ENCODE measurements at regions not wholly inside any gene's neighbourhood (a gene's known extent, or its start where the extent isn't known, plus 50 kb on each side); places are given as distances from the start of the nearest gene placed in this dataset.

- POLR2A ChIA-PET, result no interaction called here
- no peak overlapping the region for H3K4me3 Mint-ChIP-seq
- Histone ChIP-seq H3K27ac (ENCODE audit: low read depth in 1 of 2, low read length in 2 of 2) (no peak overlapping the region), H3K4me1 (ENCODE audit: insufficient read depth, low read length) (no peaks in the 10 kb centered on the region), H3K27me3 (ENCODE audit: control insufficient read depth in 1 of 2, insufficient read depth in 2 of 2, low read length in 2 of 2) (no peaks in the 10 kb centered on the region), H3K36me3 (ENCODE audit: insufficient read depth, low read length) (no peaks in the 10 kb centered on the region), H3K9me3 (ENCODE audit: control insufficient read depth in 1 of 2, insufficient read depth in 1 of 2, low read length in 2 of 2) (peaks cover 0 to 8% of the 10 kb centered on the region in 2 experiments), H3K4me3 (ENCODE audit: low read length) (no peak overlapping the region)
- ATAC-seq (ENCODE audit: poor library complexity) (no peak), DNase-seq (no peak)
- peaks cover 3% of the 10 kb centered on the region for H3K9me3 Mint-ChIP-seq
- no peaks in the 10 kb centered on the region for H3K36me3 Mint-ChIP-seq (ENCODE audit: low read depth)
- no peaks in the 10 kb centered on the region for H3K27me3 Mint-ChIP-seq
- no peaks in the 10 kb centered on the region for H3K4me1 Mint-ChIP-seq (ENCODE audit: low read depth)
- intact Hi-C loops (cut with DNase I, micrococcal nuclease), result no loop called here
- TF ChIP-seq CTCF (IDR thresholded peaks at IDR 0.05), result no peak
- CTCF ChIA-PET, result no interaction called here
- no peak overlapping the region for H3K27ac Mint-ChIP-seq
These were observed 473.0 kb upstream of the STXBP6 start for GRCh38 chr14:25522926-25523325.

GRCh38 chr14:25522116-25522515, 472.2 kb upstream of the STXBP6 start:
- H3K27ac Mint-ChIP-seq, result no peak overlapping the region
- CTCF ChIA-PET, result no interaction called here
- Histone ChIP-seq H3K4me3 (ENCODE audit: low read length) (no peak overlapping the region), H3K27me3 (ENCODE audit: control insufficient read depth in 1 of 2, insufficient read depth in 2 of 2, low read length in 2 of 2) (no peaks in the 10 kb centered on the region), H3K27ac (ENCODE audit: low read depth in 1 of 2, low read length in 2 of 2) (no peak overlapping the region), H3K4me1 (ENCODE audit: insufficient read depth, low read length) (no peaks in the 10 kb centered on the region), H3K9me3 (ENCODE audit: control insufficient read depth in 1 of 2, insufficient read depth in 1 of 2, low read length in 2 of 2) (peaks cover 0 to 4% of the 10 kb centered on the region in 2 experiments), H3K36me3 (ENCODE audit: insufficient read depth, low read length) (no peaks in the 10 kb centered on the region)
- H3K4me3 Mint-ChIP-seq, result no peak overlapping the region
- no peaks in the 10 kb centered on the region for H3K36me3 Mint-ChIP-seq (ENCODE audit: low read depth)
- ATAC-seq (ENCODE audit: poor library complexity), result no peak
- no peak for TF ChIP-seq CTCF (IDR thresholded peaks at IDR 0.05)
- H3K27me3 Mint-ChIP-seq, result no peaks in the 10 kb centered on the region
- peaks cover 3% of the 10 kb centered on the region for H3K9me3 Mint-ChIP-seq
- POLR2A ChIA-PET, result no interaction called here
- no peak for DNase-seq
- intact Hi-C loops (cut with DNase I, micrococcal nuclease), result no loop called here
- H3K4me1 Mint-ChIP-seq (ENCODE audit: low read depth), result no peaks in the 10 kb centered on the region

GRCh38 chr14:25521616-25522015, 471.7 kb upstream of the STXBP6 start:
- CTCF ChIA-PET, result no interaction called here

More at GRCh38 chr14:25521616-25522015, 471.7 kb upstream of the STXBP6 start:
- intact Hi-C loops (cut with DNase I, micrococcal nuclease), result no loop called here
- Mint-ChIP-seq H3K4me1 (ENCODE audit: low read depth) (no peaks in the 10 kb centered on the region), H3K36me3 (ENCODE audit: low read depth) (no peaks in the 10 kb centered on the region), H3K27me3 (no peaks in the 10 kb centered on the region), H3K4me3 (no peak overlapping the region), H3K9me3 (peaks cover 3% of the 10 kb centered on the region), H3K27ac (no peak overlapping the region)
- peaks cover 0 to 4% of the 10 kb centered on the region in 2 experiments for H3K9me3 ChIP-seq (ENCODE audit: control insufficient read depth in 1 of 2, insufficient read depth in 1 of 2, low read length in 2 of 2)
- no peaks in the 10 kb centered on the region for H3K36me3 ChIP-seq (ENCODE audit: insufficient read depth, low read length)
- no peaks in the 10 kb centered on the region for H3K4me1 ChIP-seq (ENCODE audit: insufficient read depth, low read length)
- POLR2A ChIA-PET, result no interaction called here
- no peak for TF ChIP-seq CTCF (IDR thresholded peaks at IDR 0.05)
- ATAC-seq (ENCODE audit: poor library complexity), result no peak
- no peak for DNase-seq
- H3K4me3 ChIP-seq (ENCODE audit: low read length), result no peak overlapping the region
- H3K27me3 ChIP-seq (ENCODE audit: control insufficient read depth in 1 of 2, insufficient read depth in 2 of 2, low read length in 2 of 2), result no peaks in the 10 kb centered on the region
- no peak overlapping the region for H3K27ac ChIP-seq (ENCODE audit: low read depth in 1 of 2, low read length in 2 of 2)

All from CD4-positive, alpha-beta T cell (primary cell).